ENCODE measurements at regions not wholly inside any gene's neighbourhood (a gene's known extent, or its start where the extent isn't known, plus 50 kb on each side); places are given as distances from the start of the nearest gene placed in this dataset.

DNA sequence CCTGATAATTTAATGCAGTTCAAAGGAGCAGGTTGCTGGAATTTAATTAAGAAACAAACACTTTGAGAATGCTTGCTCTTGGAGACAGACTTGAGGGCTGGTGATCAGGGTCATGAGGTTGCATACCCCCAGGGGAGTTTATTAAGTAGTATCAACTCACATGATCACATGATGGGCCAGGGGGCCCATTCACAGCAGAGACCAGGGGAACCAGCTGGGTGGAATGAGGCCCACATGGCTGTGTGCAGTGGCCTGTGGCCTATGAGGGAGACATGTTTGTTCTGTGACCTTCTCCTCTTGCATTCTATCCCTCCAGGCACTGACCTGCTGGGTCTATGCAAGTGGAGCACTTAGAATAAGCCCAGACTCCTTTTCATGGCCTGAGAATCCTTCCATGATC lies 266.6 kb upstream of the PWP1 start:
- DNase-seq (ENCODE audit: extremely low read depth in 1 of 4, low spot score in 3 of 4) (no peak), FAIRE-seq (no peak), ATAC-seq (no peak)
- ChIA-PET CTCF (ENCODE audit: low intra/inter-chr PET ratio) (no interaction called here), POLR2A (no interaction called here)
- H3K9ac ChIP-seq (ENCODE audit: insufficient read depth in 1 of 2, low read depth in 2 of 2, low read length in 2 of 2): no peak overlapping the region
- in situ Hi-C loops (cut with MboI): no loop called here
- no peaks in the 10 kb centered on the region for H3K9me1 ChIP-seq (ENCODE audit: control insufficient read depth, insufficient read depth, low read length)
- no peaks in the 10 kb centered on the region for H3K9me3 ChIP-seq (replicated peaks; ENCODE audit: control insufficient read depth, insufficient read depth, low read depth, low read length)
- H3K79me2 ChIP-seq (ENCODE audit: control insufficient read depth, insufficient read depth, low read length): no peaks in the 10 kb centered on the region
- H3K27me3 ChIP-seq (ENCODE audit: control insufficient read depth in 2 of 2, insufficient read depth in 2 of 2, low read length in 2 of 2): peaks cover 5 to 11% of the 10 kb centered on the region in 2 experiments; a peak in 3 of 5 replicates
- H3K4me3 ChIP-seq: no peak overlapping the region
- intact Hi-C loops (cut with micrococcal nuclease): no loop called here
- no peak overlapping the region for H2AFZ ChIP-seq (ENCODE audit: low read depth, low read length)
- H3K4me1 ChIP-seq (replicated peaks in 1 of 2; ENCODE audit: control insufficient read depth in 2 of 2, insufficient read depth in 2 of 2, low read length in 2 of 2): no peaks in the 10 kb centered on the region
- H3K36me3 ChIP-seq (ENCODE audit: control insufficient read depth, insufficient read depth, low read length): no peaks in the 10 kb centered on the region
- no TSS peak for BruUV-seq (replicated peaks)
- H4K20me1 ChIP-seq (replicated peaks; ENCODE audit: control insufficient read depth, insufficient read depth, low read length): no peaks in the 10 kb centered on the region; the same call in 1 of the 2 replicates
- H3K27ac ChIP-seq (ENCODE audit: extremely low read depth, low read depth, low read length): no peak overlapping the region
- H3K4me2 ChIP-seq (ENCODE audit: insufficient read depth, low read length): no peak overlapping the region
- TF ChIP-seq, protein P1, sequence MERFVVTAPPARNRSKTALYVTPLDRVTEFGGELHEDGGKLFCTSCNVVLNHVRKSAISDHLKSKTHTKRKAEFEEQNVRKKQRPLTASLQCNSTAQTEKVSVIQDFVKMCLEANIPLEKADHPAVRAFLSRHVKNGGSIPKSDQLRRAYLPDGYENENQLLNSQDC (CRISPR knock-in tag; IDR thresholded peaks at IDR 0.05): no peak
- TF ChIP-seq KLF10 (CRISPR knock-in tag; IDR thresholded peaks at IDR 0.05): no peak

GRCh38 chr12:107423531-107423930 lies 262.1 kb upstream of the PWP1 start:
- Histone ChIP-seq H3K4me3 (no peak overlapping the region), H3K79me2 (ENCODE audit: control insufficient read depth, insufficient read depth, low read length) (no peaks in the 10 kb centered on the region), H3K4me1 (replicated peaks in 1 of 2; ENCODE audit: control insufficient read depth in 2 of 2, insufficient read depth in 2 of 2, low read length in 2 of 2) (no peaks in the 10 kb centered on the region), H3K27ac (ENCODE audit: extremely low read depth, low read depth, low read length) (no peak overlapping the region), H4K20me1 (replicated peaks; ENCODE audit: control insufficient read depth, insufficient read depth, low read length) (no peaks in the 10 kb centered on the region), H3K9ac (ENCODE audit: insufficient read depth in 1 of 2, low read depth in 2 of 2, low read length in 2 of 2) (no peak overlapping the region), H3K36me3 (ENCODE audit: control insufficient read depth, insufficient read depth, low read length) (no peaks in the 10 kb centered on the region), H3K4me2 (ENCODE audit: insufficient read depth, low read length) (no peak overlapping the region), H3K9me1 (ENCODE audit: control insufficient read depth, insufficient read depth, low read length) (no peaks in the 10 kb centered on the region), H3K27me3 (ENCODE audit: control insufficient read depth in 2 of 2, insufficient read depth in 2 of 2, low read length in 2 of 2) (peaks cover 0 to 20% of the 10 kb centered on the region in 2 experiments; a peak in 2 of 5 replicates), H2AFZ (ENCODE audit: low read depth, low read length) (no peak overlapping the region), H3K9me3 (replicated peaks; ENCODE audit: control insufficient read depth, insufficient read depth, low read depth, low read length) (no peaks in the 10 kb centered on the region)
- BruUV-seq (replicated peaks): no TSS peak
- DNase-seq (ENCODE audit: extremely low read depth in 1 of 4, low spot score in 3 of 4): no peak
- ATAC-seq: no peak
- TF ChIP-seq, protein P2, sequence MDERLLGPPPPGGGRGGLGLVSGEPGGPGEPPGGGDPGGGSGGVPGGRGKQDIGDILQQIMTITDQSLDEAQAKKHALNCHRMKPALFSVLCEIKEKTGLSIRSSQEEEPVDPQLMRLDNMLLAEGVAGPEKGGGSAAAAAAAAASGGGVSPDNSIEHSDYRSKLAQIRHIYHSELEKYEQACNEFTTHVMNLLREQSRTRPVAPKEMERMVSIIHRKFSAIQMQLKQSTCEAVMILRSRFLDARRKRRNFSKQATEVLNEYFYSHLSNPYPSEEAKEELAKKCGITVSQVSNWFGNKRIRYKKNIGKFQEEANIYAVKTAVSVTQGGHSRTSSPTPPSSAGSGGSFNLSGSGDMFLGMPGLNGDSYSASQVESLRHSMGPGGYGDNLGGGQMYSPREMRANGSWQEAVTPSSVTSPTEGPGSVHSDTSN (CRISPR knock-in tag; IDR thresholded peaks at IDR 0.05; ENCODE audit: low read depth): no peak
- TF ChIP-seq, protein P2 (tag; conservative IDR thresholded peaks at IDR 0.05; ENCODE audit: low read depth): no peak
- TF ChIP-seq DIDO1 (tag; IDR thresholded peaks at IDR 0.05; ENCODE audit: low read depth) (no peak), POU5F1 (IDR thresholded peaks at IDR 0.05; ENCODE audit: borderline replicate concordance, low read depth, low read length, partially characterized antibody) (no peak), BDP1 (IDR thresholded peaks at IDR 0.05; ENCODE audit: insufficient read depth, insufficient read length) (no peak), HNRNPLL (IDR thresholded peaks at IDR 0.05; ENCODE audit: low read depth, low read length, poor library complexity, severe bottlenecking) (no peak), TRIM24 (IDR thresholded peaks at IDR 0.05) (no peak), ZNF134 (CRISPR knock-in tag; conservative IDR thresholded peaks at IDR 0.05) (no peak), ZFPM2 (CRISPR knock-in tag; IDR thresholded peaks at IDR 0.05) (no peak), KLF1 (tag; IDR thresholded peaks at IDR 0.05) (no peak), ZNF589 (CRISPR knock-in tag; IDR thresholded peaks at IDR 0.05; ENCODE audit: low read depth) (no peak), PHF20 (IDR thresholded peaks at IDR 0.05; ENCODE audit: partially characterized antibody) (no peak)
- POLR2A ChIA-PET: interaction anchor here (0.6 kb wide), 1 partner anchor 14 kb away, joined by 3 read pairs; no protein-coding TSS in a partner anchor
- intact Hi-C loops (cut with micrococcal nuclease) (no loop called here), in situ Hi-C loops (cut with MboI) (no loop called here)
- CTCF ChIA-PET (ENCODE audit: low intra/inter-chr PET ratio): no interaction called here
- FAIRE-seq: no peak
- 1% methylated on average over 5 of the region's 5 CpGs for WGBS (ENCODE audit: insufficient coverage, low coverage, missing lambda C conversion rate)
